Activated B cell treated with CpG ODN at 0.5 μM for 24 hours (primary cell): ENCODE measurements at regions not wholly inside any gene's neighbourhood (a gene's known extent, or its start where the extent isn't known, plus 50 kb on each side); places are given as distances from the start of the nearest gene placed in this dataset.

Experiments used
- ATAC-seq: fragments of 200-7000 bp; cut with Tn5 transposase; one replicate; pipeline ENCODE4 v1.10.0; 2021; ENCODE audit warnings: low read depth, mild to moderate bottlenecking, moderate library complexity
- CTCF ChIA-PET: fragments of 350-600 bp; sonication (Branson Sonifier 250); formaldehyde crosslinking; loops from one replicate; lab custom pipeline; 2021; ENCODE audit warnings: antibody characterized with exemption; lab: Charles Lee
- POLR2A ChIA-PET: fragments of 350-600 bp; sonication (Branson Sonifier 250); formaldehyde crosslinking; loops from one replicate; lab custom pipeline; 2021; ENCODE audit warnings: antibody characterized with exemption; lab: Charles Lee
- DNase-seq: peaks from one replicate; pipeline ENCODE4 v3.0.0; 2022
- H3K27ac Mint-ChIP-seq: one replicate; pipeline ENCODE4 v1.8.0; 2020; ENCODE audit warnings: mixed read lengths
- H3K27me3 Mint-ChIP-seq: one replicate; pipeline ENCODE4 v1.8.0; 2021; ENCODE audit warnings: mixed read lengths
- H3K36me3 Mint-ChIP-seq: one replicate; pipeline ENCODE4 v1.8.0; 2021; ENCODE audit warnings: low read depth, mixed read lengths
- H3K4me1 Mint-ChIP-seq: one replicate; pipeline ENCODE4 v1.8.0; 2021; ENCODE audit warnings: mixed read lengths
- H3K4me3 Mint-ChIP-seq: one replicate; pipeline ENCODE4 v1.8.0; 2020; ENCODE audit warnings: mild to moderate bottlenecking, mixed read lengths
- H3K9me3 Mint-ChIP-seq: one replicate; pipeline ENCODE4 v1.8.0; 2020; ENCODE audit warnings: mixed read lengths
- intact Hi-C: fragments of 100-400 bp; cut with micrococcal nuclease; formaldehyde crosslinking; loops from one replicate; pipeline ENCODE4 v1.15.1; 2024
- TF ChIP-seq, protein P1 (sequence below): fragments of 200-600 bp; IDR thresholded peaks from one replicate; pipeline ENCODE4 v1.8.0; 2022; ENCODE audit warnings: antibody characterized with exemption, mild to moderate bottlenecking

GRCh38 chr7:130838738-130839137, 104.7 kb upstream of the KLF14 start:
- no peak for DNase-seq
- ATAC-seq = no peak
- Mint-ChIP-seq H3K4me3 (no peak overlapping the region), H3K9me3 (peaks cover 3% of the 10 kb centered on the region), H3K36me3 (no peaks in the 10 kb centered on the region), H3K4me1 (peaks cover 19% of the 10 kb centered on the region), H3K27ac (no peak overlapping the region), H3K27me3 (peaks cover 6% of the 10 kb centered on the region)
- intact Hi-C loops = no loop called here
- POLR2A ChIA-PET = no interaction called here
- TF ChIP-seq, protein P1, sequence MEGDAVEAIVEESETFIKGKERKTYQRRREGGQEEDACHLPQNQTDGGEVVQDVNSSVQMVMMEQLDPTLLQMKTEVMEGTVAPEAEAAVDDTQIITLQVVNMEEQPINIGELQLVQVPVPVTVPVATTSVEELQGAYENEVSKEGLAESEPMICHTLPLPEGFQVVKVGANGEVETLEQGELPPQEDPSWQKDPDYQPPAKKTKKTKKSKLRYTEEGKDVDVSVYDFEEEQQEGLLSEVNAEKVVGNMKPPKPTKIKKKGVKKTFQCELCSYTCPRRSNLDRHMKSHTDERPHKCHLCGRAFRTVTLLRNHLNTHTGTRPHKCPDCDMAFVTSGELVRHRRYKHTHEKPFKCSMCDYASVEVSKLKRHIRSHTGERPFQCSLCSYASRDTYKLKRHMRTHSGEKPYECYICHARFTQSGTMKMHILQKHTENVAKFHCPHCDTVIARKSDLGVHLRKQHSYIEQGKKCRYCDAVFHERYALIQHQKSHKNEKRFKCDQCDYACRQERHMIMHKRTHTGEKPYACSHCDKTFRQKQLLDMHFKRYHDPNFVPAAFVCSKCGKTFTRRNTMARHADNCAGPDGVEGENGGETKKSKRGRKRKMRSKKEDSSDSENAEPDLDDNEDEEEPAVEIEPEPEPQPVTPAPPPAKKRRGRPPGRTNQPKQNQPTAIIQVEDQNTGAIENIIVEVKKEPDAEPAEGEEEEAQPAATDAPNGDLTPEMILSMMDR = no peak
- CTCF ChIA-PET = no interaction called here

- intact Hi-C loops = no loop called here
- CTCF ChIA-PET = no interaction called here
- H3K4me3 Mint-ChIP-seq = no peak overlapping the region
- no peak overlapping the region for H3K27ac Mint-ChIP-seq
- ATAC-seq = no peak
- POLR2A ChIA-PET = no interaction called here
- TF ChIP-seq, protein P1 = no peak
- peaks cover 3% of the 10 kb centered on the region for H3K9me3 Mint-ChIP-seq
- H3K36me3 Mint-ChIP-seq = no peaks in the 10 kb centered on the region
- H3K4me1 Mint-ChIP-seq = peaks cover 19% of the 10 kb centered on the region
- peaks cover 5% of the 10 kb centered on the region for H3K27me3 Mint-ChIP-seq
- no peak for DNase-seq
These were observed 106.6 kb upstream of the KLF14 start for GRCh38 chr7:130840599-130840998.

GRCh38 chr7:130841416-130841815, 107.4 kb upstream of the KLF14 start:
- intact Hi-C loops = no loop called here
- CTCF ChIA-PET = interaction anchor here (1.1 kb wide), 1 partner anchor 9 kb away, joined by 3 read pairs; no protein-coding TSS in a partner anchor
- POLR2A ChIA-PET = interaction anchor here (0.6 kb wide), 1 partner anchor 1256 kb away, joined by 4 read pairs; no protein-coding TSS in a partner anchor
- Mint-ChIP-seq H3K4me3 (peak overlapping the region; percentile 0), H3K27ac (no peak overlapping the region), H3K27me3 (no peaks in the 10 kb centered on the region), H3K4me1 (peaks cover 19% of the 10 kb centered on the region), H3K36me3 (no peaks in the 10 kb centered on the region), H3K9me3 (peaks cover 3% of the 10 kb centered on the region)
- ATAC-seq (peak; percentile 47), DNase-seq (no peak)
- TF ChIP-seq, protein P1 = no peak

DNA sequence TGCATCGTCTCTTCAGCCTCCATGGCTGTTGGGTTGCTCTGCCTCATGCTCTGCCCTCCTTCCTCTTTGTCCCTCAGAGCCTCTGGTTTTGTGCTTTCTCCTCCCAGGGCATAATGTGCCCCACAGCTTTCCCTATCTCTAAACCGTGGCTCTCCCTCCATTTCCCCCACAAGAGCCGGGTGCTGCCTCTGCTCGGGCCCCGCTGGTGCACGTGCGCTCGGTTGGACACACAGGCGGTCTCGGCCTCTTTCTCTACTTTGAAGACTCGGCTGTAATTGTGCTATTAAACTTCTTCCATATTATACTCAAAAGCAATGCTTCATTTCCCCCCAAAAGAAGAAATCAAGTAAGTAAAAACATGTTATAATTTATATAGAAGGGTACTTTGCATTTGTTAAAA, 109.7 kb upstream of the KLF14 start:
- ATAC-seq (no peak), DNase-seq (no peak)
- intact Hi-C loops = no loop called here
- Mint-ChIP-seq H3K4me1 (peaks cover 19% of the 10 kb centered on the region), H3K9me3 (peaks cover 3% of the 10 kb centered on the region), H3K36me3 (no peaks in the 10 kb centered on the region), H3K27ac (no peak overlapping the region), H3K4me3 (no peak overlapping the region), H3K27me3 (no peaks in the 10 kb centered on the region)
- CTCF ChIA-PET = no interaction called here
- POLR2A ChIA-PET = no interaction called here
- TF ChIP-seq, protein P1 = no peak

GRCh38 chr7:130844811-130845580, 111.0 kb upstream of the KLF14 start:
- POLR2A ChIA-PET = no interaction called here
- H3K4me3 Mint-ChIP-seq = no peak overlapping the region
- ATAC-seq (no peak), DNase-seq (no peak)
- H3K27ac Mint-ChIP-seq = no peak overlapping the region
- H3K9me3 Mint-ChIP-seq = peaks cover 3% of the 10 kb centered on the region
- intact Hi-C loops = no loop called here
- peaks cover 19% of the 10 kb centered on the region for H3K4me1 Mint-ChIP-seq
- CTCF ChIA-PET = no interaction called here
- TF ChIP-seq, protein P1 = no peak
- H3K27me3 Mint-ChIP-seq = no peaks in the 10 kb centered on the region
- no peaks in the 10 kb centered on the region for H3K36me3 Mint-ChIP-seq
